Chondrocyte (in vitro differentiated cells): ENCODE measurements at regions not wholly inside any gene's neighbourhood (a gene's known extent, or its start where the extent isn't known, plus 50 kb on each side); places are given as distances from the start of the nearest gene placed in this dataset.

Experiments used
- DNase-seq: peaks from one replicate; pipeline ENCODE4 v3.0.0; 2021; ENCODE audit warnings: mixed read lengths, low spot score
- H3K27ac Mint-ChIP-seq: one replicate; pipeline ENCODE4 v1.8.0; 2021; ENCODE audit warnings: mild to moderate bottlenecking, moderate library complexity, mixed read lengths; ENCODE audit not compliant: unreplicated experiment
- H3K27me3 Mint-ChIP-seq: 2 replicates; pipeline ENCODE4 v1.8.0; 2021; ENCODE audit warnings: low read depth, mixed read lengths
- H3K36me3 Mint-ChIP-seq: 2 replicates; pipeline ENCODE4 v1.8.0; 2021; ENCODE audit warnings: low read depth, mixed read lengths
- H3K4me1 Mint-ChIP-seq: 2 replicates; pipeline ENCODE4 v1.8.0; 2021; ENCODE audit warnings: low read depth, mild to moderate bottlenecking, mixed read lengths
- H3K4me3 Mint-ChIP-seq: one replicate; pipeline ENCODE4 v1.8.0; 2021; ENCODE audit warnings: mild to moderate bottlenecking, moderate library complexity, mixed read lengths; ENCODE audit not compliant: unreplicated experiment
- H3K9me3 Mint-ChIP-seq: 2 replicates; pipeline ENCODE4 v1.8.0; 2021; ENCODE audit warnings: low read depth, mixed read lengths
- TF ChIP-seq, protein P1 (sequence below): fragments of 200-600 bp; sonication (generic); IDR thresholded peaks from 2 replicates; pipeline ENCODE4 v1.5.0; 2021; ENCODE audit warnings: antibody characterized with exemption, mild to moderate bottlenecking, moderate library complexity

- Mint-ChIP-seq H3K27ac (no peak overlapping the region), H3K27me3 (peaks cover 1% of the 10 kb centered on the region), H3K4me1 (no peaks in the 10 kb centered on the region), H3K9me3 (no peaks in the 10 kb centered on the region), H3K4me3 (no peak overlapping the region), H3K36me3 (peaks cover 2% of the 10 kb centered on the region)
- no peak for DNase-seq
- TF ChIP-seq, protein P1, sequence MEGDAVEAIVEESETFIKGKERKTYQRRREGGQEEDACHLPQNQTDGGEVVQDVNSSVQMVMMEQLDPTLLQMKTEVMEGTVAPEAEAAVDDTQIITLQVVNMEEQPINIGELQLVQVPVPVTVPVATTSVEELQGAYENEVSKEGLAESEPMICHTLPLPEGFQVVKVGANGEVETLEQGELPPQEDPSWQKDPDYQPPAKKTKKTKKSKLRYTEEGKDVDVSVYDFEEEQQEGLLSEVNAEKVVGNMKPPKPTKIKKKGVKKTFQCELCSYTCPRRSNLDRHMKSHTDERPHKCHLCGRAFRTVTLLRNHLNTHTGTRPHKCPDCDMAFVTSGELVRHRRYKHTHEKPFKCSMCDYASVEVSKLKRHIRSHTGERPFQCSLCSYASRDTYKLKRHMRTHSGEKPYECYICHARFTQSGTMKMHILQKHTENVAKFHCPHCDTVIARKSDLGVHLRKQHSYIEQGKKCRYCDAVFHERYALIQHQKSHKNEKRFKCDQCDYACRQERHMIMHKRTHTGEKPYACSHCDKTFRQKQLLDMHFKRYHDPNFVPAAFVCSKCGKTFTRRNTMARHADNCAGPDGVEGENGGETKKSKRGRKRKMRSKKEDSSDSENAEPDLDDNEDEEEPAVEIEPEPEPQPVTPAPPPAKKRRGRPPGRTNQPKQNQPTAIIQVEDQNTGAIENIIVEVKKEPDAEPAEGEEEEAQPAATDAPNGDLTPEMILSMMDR, result no peak
Measured at GRCh38 chr2:7392076-7392787, 475.0 kb downstream of the RNF144A start.

DNA sequence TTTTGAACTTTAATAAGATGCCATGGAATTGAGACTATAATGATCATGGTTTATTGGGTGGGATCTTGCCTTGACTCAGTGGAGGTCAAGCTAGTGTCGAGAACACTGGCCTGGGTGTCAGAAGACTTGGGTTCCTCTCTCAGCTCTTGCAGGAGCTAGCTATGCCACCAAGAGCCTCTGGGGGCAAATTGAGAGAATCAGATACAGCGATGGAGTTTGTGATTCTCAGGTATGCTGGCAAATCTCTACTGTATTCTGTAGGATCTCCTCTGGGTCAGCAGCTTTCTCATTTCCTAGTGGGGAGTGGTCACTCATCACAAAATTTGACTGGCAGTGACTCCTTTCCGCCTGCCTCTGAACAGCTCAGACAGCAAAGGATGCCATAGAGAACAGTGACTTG is 477.0 kb downstream of the RNF144A start:
- peaks cover 1% of the 10 kb centered on the region for H3K27me3 Mint-ChIP-seq
- H3K27ac Mint-ChIP-seq, result no peak overlapping the region
- H3K4me1 Mint-ChIP-seq, result no peaks in the 10 kb centered on the region
- TF ChIP-seq, protein P1, result no peak
- H3K36me3 Mint-ChIP-seq, result peaks cover 2% of the 10 kb centered on the region
- H3K9me3 Mint-ChIP-seq, result no peaks in the 10 kb centered on the region
- DNase-seq, result no peak
- no peak overlapping the region for H3K4me3 Mint-ChIP-seq

DNA sequence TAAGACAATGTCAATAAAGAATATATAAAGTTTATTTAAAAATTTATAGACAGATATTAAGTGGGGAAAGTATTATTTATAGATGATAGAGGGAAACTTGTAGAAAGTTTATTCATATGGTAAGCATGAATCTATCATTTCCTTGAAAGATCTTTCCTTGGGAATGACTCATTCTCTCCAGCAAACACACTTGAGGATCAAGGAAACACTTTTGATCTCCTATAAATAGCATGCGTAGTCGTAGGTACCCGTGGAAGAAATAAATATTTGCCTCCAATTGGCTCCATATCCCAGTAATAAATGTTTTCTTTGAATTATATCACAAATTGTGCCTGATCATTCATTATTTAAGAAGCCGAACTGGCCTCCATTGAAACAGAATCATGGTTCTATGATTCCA is 483.4 kb downstream of the RNF144A start:
- no peaks in the 10 kb centered on the region for H3K36me3 Mint-ChIP-seq
- TF ChIP-seq, protein P1, result no peak
- peaks cover 11% of the 10 kb centered on the region for H3K27me3 Mint-ChIP-seq
- H3K27ac Mint-ChIP-seq, result no peak overlapping the region
- no peaks in the 10 kb centered on the region for H3K4me1 Mint-ChIP-seq
- no peak overlapping the region for H3K4me3 Mint-ChIP-seq
- no peaks in the 10 kb centered on the region for H3K9me3 Mint-ChIP-seq
- no peak for DNase-seq

- TF ChIP-seq, protein P1, result no peak
Measured at GRCh38 chr2:7403092-7403775, 486.0 kb downstream of the RNF144A start.

DNA sequence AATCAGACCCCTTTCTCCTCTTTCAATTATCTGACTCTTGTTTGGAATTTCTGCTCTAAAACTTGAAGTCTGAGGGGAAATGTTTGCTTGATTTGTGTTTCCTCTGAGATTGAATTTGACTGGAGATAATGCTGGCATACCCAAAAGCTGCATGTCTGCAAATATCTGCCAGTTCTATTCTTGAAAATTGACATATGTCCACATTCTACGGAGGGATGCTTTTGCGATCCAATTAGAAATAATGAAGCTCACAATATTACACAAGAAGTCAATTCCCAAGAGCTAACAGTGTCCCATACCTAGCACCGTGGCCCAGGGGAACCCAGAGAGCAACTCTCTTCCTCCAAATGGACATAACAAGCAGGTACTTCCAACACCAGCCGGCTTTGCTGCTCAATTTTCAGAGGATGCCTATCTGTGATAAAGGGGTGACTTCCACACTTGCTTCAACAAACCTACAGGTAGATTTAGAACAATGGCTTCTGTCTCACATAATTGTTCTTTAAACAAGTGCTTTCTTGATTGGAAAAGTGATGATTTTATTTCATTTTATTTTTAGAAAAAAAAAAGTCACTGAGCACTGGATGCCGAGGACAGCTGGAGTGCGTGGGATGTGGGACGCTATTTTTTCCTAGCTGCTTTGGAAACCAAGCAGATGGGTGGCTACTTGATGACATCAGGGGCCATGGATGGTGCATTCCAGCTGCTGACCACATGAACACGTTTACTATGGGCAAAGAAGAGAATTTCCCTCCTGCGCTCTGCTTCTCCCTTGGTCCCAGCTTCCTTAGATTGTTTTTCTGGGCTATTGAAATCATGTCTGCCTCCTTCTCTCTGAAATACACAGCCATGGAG is 488.9 kb downstream of the RNF144A start:
- no peak overlapping the region for H3K27ac Mint-ChIP-seq
- no peaks in the 10 kb centered on the region for H3K36me3 Mint-ChIP-seq
- no peaks in the 10 kb centered on the region for H3K4me1 Mint-ChIP-seq
- no peaks in the 10 kb centered on the region for H3K9me3 Mint-ChIP-seq
- no peak overlapping the region for H3K4me3 Mint-ChIP-seq
- H3K27me3 Mint-ChIP-seq, result peaks cover 11% of the 10 kb centered on the region
- no peak for DNase-seq
- TF ChIP-seq, protein P1, result no peak

More at GRCh38 chr2:7403092-7403775, 486.0 kb downstream of the RNF144A start:
- Mint-ChIP-seq H3K27ac (no peak overlapping the region), H3K4me1 (no peaks in the 10 kb centered on the region), H3K36me3 (no peaks in the 10 kb centered on the region), H3K27me3 (peaks cover 11% of the 10 kb centered on the region), H3K4me3 (no peak overlapping the region), H3K9me3 (no peaks in the 10 kb centered on the region)
- DNase-seq, result no peak
